AG20443 (cell line): ENCODE measurements at regions not wholly inside any gene's neighbourhood (a gene's known extent, or its start where the extent isn't known, plus 50 kb on each side); places are given as distances from the start of the nearest gene placed in this dataset.

Experiments used
- DNase-seq: peaks from one replicate; pipeline ENCODE4 v3.0.0; 2012; ENCODE audit warnings: low spot score, mixed read lengths

DNA sequence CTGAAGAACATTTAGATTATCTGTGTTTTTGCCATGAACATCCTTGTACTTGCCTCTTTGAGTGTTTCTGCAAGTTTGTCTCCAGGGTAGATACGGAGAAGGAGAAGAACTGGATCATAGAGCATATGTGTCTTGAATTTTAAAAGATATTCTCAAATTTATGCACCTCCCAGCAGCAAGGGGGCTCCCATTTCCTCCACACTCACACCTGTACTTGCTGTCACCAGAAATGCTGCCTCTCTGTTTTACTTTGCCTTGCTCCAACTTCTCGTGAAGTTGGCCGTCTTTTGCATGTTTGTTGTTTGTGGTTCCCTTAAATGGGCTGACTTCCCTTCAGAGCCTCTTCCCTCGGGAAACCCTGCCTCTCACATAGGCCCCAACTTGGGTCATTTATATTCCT is 171.0 kb downstream of the TFAP2C start:
- no peak for DNase-seq

DNA sequence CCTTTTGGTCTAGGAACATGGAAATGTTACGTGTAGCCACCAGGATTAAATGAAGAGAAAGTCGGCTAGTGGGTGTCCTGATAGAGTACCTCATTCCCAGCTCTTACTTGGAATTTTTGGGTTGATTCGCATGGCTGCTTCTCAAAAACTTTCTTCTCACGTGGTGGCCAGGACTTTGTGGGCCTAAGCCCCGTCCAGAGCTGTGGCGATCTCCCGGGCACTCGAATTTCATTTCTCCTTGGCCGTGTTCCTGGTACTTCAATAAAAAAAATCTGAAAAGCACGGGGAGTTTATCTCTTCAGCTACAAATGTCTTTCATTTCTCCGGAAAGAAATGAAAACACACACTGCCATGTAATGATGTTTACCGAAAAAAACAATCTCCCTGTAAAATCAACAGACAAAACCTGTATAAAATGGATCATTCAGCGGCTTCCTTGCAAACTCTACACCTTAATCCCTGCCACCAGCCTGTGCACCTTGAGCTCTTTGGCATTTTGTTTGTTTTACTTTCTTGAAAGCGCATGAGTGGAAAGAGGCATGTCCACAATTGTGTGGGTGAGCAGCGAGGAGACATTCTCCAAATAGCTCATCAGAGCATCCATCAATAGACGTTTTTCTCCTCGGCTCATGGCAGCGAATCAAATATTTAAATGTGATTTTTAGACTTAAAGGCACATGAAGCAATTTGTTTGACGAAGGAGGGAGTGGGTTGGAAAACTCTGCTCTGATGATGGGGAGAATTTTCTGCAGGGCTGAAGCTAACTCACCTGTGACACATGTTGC is 173.1 kb downstream of the TFAP2C start:
- peak; percentile 57 for DNase-seq

DNA sequence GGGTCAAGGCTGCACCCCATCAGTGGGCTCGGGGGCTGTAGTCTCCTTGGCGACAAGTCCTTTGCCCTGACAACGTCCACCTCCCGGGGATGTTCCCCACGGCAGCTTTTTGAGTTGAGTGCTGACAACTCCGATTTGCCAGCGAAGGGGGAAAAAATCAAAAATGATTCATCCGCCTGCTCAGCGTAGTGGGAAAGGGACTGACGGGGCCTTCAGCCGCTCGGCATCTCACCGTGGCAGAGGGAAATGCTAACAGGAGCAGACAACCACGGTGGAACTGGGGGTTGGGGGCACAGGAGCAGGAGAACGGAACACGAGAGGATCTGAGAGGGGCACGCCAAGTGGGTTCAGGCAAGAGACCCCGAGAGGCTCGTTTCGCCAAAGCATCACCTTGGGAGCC is 173.7 kb downstream of the TFAP2C start:
- DNase-seq, result no peak

DNA sequence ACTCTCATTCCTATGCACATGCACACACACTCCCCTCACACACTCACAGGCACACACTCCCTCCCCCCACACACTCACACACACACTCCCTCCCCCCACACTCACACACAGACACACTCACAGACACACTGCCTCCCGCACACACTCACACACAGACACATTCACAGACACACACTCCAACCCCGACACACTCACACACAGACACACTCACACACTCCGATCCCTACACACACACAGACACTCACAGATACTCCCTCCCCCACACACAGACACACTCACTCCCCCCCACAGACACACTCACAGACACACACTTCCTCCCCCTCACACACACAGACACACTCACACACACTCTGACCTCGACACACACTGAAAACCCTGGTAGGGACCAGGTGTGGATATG is 176.2 kb downstream of the TFAP2C start:
- no peak for DNase-seq

DNA sequence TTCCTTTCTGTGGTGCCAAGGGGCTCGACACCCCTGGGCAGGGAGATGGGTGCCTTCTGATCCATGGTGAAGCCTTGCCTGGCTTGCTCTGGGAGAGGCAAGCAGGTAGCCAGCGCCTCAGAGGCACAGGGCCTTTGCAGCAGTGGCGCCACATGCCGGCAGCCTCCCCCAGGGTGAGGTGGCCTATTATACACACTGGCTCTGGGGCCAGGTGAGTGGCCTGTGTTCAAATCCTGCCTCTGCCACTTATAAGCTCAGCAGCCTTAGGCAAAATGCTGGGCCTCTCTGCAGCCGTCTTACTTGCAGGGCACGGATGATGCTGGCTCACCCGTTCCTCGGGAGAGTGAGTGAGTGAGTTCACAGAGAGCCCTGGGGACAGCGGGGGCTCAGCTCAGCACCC is 176.9 kb downstream of the TFAP2C start:
- no peak for DNase-seq

DNA sequence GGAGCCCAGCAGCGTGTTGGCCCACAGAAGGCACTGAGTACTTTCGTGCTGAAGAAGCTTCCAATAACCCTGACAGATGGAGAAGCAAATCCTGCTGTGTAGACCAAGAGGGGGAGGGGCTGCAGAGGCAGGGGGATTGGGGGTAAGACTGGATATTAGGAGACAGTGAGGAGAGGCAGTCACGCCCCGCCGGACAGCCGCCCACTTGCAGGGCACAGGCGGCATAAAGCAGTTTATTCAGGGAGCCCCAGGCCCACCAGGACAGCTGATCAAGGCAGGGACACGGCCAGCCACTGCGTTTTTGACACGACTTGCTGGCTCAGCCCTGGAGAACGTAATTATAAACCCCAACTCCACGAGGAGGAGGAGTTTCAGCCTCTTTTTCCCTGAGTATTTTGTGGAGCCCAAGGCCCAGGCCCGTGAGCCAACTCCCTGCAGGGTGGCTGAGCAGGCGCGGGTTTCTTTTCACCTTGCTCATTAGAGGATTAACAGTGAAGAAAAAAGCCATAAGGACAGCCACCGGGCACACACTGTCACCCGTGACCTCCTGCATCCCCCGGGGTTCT is 177.9 kb downstream of the TFAP2C start:
- no peak for DNase-seq

DNA sequence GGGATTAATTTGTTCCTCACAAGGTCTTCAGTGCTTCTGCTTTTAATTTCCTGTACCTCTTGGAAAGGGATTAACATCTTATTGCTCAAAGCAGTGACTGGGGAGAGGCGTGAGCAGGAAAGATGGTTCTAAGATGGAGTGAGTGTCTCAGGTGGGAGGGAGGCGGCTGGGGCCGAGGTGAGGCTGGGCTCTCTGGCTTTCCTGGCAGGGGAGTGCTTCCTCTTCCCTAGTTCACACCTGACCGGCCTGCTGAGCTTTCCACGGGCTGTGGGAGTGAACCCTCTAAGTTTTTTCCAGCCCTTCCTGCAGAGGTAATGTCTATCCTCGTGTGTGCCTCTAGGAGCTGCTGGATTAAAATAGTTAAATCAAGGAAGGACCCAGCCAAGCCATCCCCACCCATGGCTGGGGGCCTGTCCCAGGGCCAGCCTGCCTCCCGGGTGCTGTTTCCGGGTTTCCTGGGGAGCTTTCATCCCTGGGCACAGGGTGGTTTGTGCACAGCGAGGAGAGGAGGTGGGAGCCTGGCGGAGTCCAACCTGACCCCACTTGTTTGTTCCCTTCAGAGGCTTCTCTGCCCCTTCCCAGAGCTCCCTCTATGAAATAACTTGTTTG is 179.1 kb downstream of the TFAP2C start:
- DNase-seq, result no peak

DNA sequence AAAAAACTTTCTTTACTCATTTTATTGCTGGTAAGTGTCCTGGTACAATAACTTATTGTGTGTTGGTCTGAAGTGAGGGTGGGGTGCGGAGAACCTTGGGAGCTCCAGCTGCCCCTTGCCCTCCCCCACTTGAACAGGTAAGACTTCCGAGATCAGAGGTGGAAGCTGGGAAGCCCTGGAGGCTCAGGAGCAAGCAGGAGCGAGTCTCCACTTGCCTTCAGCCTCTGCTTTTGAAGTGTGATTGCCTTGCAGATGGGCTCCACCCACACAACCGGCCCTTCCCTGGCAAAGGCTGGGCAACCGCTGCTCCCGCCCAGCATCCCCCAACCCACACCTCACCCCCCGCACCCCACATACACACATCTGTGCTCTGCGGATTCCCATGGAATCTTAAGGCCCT is 179.6 kb downstream of the TFAP2C start:
- DNase-seq, result no peak

DNA sequence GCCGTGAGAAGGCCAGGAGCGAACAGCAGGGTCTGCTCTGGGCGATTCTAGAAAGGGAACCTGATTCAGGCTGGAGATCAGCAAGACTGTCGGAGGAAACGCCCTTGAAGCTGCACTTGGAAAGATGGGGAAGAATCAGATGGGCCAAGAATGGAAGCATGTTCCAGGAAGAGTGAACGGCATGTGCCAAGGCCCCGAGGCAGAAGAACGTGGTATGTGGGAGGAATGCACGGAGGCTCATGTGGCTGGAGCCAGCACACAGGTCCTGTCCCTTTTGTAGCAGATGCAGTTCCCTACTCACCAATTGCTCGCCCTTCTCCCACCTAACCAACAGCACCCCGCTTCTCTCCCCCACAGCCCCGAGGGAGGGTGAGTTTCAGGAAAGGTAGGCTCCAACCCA is 180.6 kb downstream of the TFAP2C start:
- DNase-seq, result no peak

DNA sequence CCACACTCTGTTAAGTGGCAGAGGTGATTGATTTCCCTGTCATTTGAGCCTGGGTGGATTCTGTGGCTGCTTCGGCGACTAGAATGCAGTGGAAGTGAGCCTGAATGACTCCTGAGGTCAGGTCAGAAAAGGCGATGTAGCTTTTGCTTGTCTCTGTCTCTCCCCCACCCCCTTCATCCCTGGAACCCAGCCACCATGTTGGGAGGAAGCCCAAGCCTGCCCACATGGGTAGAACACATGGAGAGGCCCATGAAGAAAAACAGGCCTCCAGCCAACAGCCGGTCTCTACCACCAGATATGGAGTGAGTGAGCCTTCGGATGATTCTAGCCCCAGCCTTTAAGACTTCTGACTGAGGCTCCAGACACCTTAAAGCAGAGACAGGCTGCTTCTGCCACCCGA is 181.0 kb downstream of the TFAP2C start:
- no peak for DNase-seq

DNA sequence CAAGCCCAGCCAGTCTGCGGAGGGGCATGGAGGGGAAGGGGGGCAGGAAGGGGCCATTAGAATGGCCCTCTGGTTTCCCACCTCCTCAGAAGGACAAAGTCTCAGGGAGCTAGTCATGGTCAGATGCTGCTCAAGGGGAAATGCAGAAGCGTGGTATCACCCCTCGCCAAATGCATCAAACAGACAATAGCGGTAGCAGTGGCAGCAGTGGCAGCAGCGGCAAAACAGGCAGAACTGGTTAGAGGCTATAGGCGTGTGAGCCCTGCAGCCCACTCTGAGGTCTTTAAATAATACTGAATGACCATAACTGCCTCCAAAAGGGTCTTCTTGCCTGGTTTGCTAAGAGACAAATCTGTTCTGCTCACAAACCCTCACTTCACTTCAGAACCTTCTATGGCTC is 186.7 kb downstream of the TFAP2C start:
- no peak for DNase-seq

DNA sequence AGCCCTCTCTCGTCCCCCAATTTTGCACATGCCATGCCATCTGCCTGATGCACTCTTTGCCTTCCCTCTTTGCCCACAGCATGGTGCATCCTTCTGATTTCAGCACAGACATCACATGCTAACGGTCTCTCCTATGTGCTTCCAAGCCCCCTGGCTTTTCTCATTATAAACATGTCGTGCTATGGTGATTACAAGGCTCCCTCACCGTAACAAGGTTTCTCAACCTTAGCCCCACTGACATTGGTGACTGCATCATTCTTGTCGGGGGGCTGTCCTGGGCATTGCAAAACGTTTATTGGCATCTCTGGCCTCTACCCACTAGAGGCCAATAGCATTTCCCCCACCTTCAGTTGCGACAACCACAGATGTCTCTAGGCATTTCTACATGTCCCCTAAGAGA is 187.2 kb downstream of the TFAP2C start:
- no peak for DNase-seq

DNA sequence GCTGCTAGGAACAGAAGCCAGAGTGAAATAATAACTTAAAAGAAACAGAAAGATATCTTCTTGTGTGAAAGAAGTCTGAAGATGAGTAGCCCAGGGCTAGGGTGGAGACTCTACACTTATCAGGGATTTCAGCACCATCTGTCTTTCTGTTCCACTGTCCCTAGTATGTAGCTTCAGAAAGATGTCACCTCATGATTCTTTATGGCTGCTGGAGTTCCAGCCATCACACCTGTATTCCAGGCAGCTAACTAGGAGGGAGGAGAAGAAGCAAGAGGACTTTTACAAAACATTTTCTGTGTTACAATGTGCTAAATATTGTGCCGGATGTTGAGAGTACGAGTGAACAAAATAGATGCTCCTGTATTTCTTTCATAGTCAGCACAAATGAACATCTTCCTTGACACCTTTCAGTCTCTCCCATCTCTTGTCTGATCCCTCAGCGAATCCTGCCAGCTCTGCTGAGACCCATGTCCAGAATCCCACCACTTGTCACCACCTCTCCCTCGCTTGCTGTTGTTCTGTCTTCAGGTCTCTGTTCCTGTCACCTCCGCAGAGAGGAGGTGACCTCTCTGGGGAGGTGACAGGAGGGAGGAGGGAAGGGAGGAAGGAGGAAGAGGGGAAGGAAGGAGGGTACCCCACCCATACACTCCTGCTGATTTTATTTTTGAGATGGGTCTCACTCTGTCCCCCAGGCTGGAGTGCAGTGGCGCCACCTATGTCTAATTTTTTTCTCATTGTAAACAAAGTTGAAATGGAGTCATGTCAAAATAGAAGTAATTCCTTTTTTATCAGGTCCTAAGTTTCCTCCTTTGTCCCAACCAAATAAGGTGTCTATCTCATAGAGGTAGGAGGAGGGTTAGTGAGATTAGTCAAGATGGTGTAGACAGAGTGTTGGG is 188.9 kb downstream of the TFAP2C start:
- DNase-seq, result no peak

DNA sequence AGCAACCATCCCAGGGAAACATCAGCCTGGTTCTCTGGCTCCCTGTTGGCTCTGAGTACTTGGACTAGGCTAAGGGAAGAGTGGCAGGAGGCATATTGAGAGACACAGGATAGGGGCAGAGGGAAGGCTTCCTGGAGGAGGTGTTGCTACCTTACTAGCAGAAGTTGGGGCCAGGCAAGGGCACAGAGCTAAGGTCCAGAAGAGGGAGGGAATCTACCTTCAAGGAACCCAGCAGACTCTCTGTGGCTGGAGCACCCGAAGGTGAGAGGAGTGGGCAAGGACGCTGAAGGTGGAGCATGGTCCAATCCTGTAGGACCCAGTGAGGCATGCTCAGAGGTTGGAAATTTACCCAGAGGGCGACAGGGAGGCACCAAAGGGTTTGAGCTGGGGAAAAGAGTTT is 191.9 kb downstream of the TFAP2C start:
- DNase-seq, result no peak

DNA sequence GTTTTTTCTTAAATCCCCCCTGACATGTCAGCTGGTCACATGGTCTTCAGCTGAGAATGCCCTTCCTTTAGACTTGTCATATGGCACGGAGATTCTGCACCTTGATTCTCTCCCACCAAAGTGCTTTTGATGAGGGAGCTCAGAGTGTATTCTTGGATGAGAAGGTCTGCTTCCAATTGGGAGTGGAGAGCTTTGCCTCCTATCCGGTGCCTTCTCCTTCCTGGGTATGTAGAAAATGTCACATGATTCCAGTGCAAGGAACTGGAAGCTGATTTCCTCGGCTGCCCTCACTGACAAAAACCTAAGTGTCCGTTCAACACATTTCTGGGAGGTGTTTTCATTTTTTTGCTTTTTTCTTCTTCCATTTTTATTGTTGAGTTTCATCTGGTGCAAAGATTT is 197.2 kb downstream of the TFAP2C start:
- peak; percentile 47 for DNase-seq

DNA sequence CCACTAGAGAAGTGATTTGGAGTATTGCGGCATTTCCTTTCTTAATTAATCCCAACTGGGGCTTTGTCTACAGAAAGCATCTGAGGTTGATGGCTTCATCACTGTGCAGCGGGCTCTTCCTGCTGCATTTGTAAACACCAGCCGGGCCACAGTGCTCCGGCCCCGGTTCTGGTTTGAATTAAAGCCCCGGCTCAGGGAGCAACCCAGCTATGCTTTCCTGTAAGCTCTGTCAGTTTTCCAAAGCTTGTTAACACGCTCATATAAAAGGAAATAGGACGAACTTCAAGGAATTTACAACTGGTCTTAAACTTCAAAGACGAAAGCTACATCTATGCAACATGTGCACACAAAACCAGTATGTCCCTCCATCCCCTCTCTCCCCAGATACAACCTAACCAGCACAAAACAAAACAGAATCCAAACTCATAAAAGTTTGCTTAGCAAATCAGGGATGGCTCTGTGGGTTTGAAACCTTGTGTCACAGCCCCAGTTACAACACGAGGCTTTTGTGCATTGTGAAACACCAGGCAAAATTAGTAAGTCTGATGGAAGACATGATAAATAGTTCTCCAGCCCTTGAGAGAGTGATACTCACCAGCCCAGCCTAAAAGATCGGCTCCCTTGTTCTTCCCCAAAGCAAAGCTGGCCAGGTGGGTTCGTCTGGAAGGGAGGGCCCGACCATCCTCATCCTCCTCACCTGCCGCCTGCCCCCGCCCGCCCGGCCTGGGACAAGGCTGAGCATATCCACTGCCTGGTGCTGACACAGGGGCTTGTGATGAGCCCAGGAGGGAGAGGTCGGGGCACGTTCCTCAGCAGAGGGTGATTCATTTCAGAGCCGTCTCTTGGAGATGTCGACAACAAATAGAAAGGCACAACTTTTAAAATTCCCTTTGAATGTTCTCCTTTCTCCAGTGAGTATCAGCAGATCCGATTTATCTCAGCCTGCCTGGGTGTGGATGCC is 197.9 kb downstream of the TFAP2C start:
- DNase-seq, result peak; percentile 87

DNA sequence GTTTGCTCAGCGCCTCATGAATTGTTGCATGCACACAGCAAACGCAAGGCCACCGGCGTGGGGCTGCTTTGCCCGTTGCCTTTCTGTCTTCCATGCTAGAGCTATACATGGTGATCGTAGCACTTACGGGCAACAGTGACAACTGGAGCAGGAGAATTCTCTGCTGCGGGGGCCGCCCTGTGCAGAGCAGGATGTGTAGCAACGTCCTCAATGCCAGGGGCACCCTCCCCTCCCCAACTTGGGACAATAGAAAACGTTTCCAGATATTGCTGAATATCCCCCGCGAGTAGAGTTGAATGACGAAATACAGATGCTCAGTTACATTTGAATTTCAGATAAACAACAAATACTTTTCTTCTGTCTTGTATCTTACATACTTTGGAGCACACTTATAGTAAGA is 198.7 kb downstream of the TFAP2C start:
- DNase-seq, result no peak

DNA sequence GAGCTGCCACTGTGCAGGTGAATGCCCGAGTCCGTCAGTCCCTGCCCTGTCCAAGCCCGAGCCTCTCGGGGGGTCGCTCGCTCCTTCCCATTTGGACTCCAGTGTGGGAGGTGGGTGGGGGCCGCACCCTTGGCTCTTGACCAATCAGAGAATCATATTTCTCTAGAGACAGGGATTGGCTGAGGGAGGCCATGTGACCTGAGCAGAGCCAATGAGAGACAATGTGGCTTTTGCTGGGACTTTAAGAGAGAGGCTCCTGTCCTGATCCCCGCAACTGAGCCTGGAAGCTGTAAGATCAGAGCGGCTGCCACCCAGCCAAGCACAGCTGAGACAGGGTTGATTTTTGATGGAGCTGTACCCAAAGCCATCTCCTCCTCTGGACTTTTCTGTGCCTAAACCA is 199.3 kb downstream of the TFAP2C start:
- DNase-seq, result peak; percentile 30

DNA sequence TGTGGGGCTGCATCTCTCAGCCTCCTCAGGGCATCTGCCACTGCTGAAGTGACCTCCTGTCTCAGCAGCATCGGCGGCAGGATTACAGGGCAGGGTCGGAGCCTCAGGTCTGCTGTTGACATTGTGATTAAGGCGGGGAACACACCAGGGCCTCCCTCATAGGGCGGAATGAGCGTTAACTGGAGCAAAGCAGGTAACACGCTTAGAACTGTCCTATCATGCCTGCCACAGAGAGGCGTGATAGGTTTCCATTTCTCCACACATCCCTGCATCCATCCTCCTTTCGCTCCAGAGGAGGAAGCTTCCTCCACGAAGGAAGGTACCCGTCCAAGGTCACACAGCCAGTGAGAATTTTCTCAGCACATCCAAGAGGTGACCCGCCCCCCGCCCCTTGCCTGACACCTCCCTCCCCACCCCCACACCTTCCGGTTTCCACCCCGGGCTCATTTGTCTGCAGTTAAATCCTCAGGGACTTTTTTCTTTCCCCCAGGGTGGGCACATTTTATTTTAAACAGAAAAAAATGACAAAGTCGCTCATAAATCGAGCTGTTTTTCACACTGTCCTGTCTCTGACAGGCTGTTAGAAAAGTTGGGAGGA is 200.8 kb downstream of the TFAP2C start:
- DNase-seq, result no peak

DNA sequence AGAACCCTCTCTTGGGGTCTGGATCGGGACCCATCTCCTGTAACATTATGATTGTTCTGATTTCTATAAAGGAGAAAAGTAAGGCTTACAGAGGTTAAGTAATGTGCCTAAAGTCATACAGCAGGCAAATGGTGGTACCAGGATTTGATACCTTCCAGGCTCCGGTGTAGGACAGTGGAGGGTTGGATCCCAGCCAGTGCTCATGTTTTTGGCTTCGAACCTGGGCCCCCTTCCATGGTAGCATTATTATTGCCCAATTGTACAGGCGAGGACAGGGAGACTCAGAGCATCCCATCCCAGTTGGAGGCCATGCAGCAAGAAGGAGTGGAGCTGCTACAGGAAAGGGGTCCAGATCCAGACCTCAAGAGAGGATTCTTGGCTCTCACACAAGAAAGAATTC is 202.7 kb downstream of the TFAP2C start:
- DNase-seq, result no peak

DNA sequence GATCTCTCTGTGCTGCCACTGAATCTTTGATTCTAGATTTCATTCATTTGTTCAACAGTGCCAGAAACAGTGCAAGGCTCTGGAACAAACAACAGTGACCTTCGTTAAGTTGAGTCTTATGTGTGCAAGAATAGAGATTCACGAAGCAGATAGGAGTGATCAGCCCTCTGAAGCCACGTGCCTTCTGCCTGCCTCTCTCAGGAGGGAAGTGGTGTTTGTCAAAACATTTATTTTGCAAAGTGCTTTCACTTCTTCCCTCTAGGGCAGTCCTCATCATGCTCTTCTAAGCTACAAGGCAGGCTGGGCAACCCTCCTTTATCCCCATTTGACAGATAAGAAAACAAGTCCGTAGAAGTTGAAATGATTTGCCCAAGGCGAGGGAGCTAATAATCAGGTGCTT is 204.3 kb downstream of the TFAP2C start:
- DNase-seq, result no peak
